ENCODE measurements at regions not wholly inside any gene's neighbourhood (a gene's known extent, or its start where the extent isn't known, plus 50 kb on each side); places are given as distances from the start of the nearest gene placed in this dataset.

DNA sequence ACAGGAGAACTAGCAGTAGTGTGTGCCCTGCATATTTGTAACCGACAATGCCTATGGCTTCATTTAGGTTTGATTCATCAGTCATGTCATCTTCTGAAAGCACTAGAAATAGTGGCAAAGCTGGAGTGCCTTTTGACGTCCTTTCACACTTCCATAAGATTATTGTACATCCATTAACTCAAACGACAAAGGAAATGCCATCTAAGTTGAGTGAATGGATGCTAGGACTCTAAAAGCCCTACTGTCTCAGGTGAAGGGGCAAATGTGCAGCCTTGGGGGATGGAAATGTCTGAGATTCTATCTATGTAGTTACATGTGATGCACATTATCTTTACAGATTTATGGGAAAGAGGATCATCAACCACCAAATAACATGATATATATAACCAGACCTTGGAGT lies 1473.6 kb downstream of the STIM2 start:
- no peak overlapping the region for H3K27ac ChIP-seq (ENCODE audit: low read length)
- H3K27me3 ChIP-seq (ENCODE audit: control insufficient read depth, insufficient read depth, low read length): no peaks in the 10 kb centered on the region
- ChIA-PET POLR2A (no interaction called here), CTCF (no interaction called here)
- intact Hi-C loops (cut with micrococcal nuclease; ENCODE audit: unreplicated experiment): no loop called here
- no peak for DNase-seq (ENCODE audit: low read depth, low spot score)
- no peaks in the 10 kb centered on the region for H3K36me3 ChIP-seq (ENCODE audit: control insufficient read depth, insufficient read depth, low read length)
- H3K4me3 ChIP-seq (ENCODE audit: low read depth in 2 of 2, low read length in 2 of 2): no peak overlapping the region
- in situ Hi-C loops (cut with HindIII; ENCODE audit: low pct_unique_long_range_greater_than_20kb, low sequenced_read_pairs): no loop called here
- no peak for TF ChIP-seq POLR2AphosphoS5 (IDR thresholded peaks at IDR 0.05; ENCODE audit: low read depth, low read length)
- TF ChIP-seq TCF7L2 (IDR thresholded peaks at IDR 0.05; ENCODE audit: low read depth, low read length): no peak
- TF ChIP-seq, protein P1, sequence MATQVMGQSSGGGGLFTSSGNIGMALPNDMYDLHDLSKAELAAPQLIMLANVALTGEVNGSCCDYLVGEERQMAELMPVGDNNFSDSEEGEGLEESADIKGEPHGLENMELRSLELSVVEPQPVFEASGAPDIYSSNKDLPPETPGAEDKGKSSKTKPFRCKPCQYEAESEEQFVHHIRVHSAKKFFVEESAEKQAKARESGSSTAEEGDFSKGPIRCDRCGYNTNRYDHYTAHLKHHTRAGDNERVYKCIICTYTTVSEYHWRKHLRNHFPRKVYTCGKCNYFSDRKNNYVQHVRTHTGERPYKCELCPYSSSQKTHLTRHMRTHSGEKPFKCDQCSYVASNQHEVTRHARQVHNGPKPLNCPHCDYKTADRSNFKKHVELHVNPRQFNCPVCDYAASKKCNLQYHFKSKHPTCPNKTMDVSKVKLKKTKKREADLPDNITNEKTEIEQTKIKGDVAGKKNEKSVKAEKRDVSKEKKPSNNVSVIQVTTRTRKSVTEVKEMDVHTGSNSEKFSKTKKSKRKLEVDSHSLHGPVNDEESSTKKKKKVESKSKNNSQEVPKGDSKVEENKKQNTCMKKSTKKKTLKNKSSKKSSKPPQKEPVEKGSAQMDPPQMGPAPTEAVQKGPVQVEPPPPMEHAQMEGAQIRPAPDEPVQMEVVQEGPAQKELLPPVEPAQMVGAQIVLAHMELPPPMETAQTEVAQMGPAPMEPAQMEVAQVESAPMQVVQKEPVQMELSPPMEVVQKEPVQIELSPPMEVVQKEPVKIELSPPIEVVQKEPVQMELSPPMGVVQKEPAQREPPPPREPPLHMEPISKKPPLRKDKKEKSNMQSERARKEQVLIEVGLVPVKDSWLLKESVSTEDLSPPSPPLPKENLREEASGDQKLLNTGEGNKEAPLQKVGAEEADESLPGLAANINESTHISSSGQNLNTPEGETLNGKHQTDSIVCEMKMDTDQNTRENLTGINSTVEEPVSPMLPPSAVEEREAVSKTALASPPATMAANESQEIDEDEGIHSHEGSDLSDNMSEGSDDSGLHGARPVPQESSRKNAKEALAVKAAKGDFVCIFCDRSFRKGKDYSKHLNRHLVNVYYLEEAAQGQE (IDR thresholded peaks at IDR 0.05; ENCODE audit: insufficient read depth in 1 of 2, low read depth in 2 of 2, low read length in 1 of 2): no peak
- TF ChIP-seq, protein P2, sequence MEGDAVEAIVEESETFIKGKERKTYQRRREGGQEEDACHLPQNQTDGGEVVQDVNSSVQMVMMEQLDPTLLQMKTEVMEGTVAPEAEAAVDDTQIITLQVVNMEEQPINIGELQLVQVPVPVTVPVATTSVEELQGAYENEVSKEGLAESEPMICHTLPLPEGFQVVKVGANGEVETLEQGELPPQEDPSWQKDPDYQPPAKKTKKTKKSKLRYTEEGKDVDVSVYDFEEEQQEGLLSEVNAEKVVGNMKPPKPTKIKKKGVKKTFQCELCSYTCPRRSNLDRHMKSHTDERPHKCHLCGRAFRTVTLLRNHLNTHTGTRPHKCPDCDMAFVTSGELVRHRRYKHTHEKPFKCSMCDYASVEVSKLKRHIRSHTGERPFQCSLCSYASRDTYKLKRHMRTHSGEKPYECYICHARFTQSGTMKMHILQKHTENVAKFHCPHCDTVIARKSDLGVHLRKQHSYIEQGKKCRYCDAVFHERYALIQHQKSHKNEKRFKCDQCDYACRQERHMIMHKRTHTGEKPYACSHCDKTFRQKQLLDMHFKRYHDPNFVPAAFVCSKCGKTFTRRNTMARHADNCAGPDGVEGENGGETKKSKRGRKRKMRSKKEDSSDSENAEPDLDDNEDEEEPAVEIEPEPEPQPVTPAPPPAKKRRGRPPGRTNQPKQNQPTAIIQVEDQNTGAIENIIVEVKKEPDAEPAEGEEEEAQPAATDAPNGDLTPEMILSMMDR (IDR thresholded peaks at IDR 0.05): no peak
- no peak for TF ChIP-seq SIN3A (IDR thresholded peaks at IDR 0.05; ENCODE audit: borderline replicate concordance, insufficient read depth, low read depth, low read length)
- ATAC-seq: no peak
- no peaks in the 10 kb centered on the region for H3K9me3 ChIP-seq (ENCODE audit: control insufficient read depth, insufficient read depth, low read depth, low read length)
- no peaks in the 10 kb centered on the region for H3K4me1 ChIP-seq (ENCODE audit: control insufficient read depth, insufficient read depth, low read length)
- no TSS peak for BruUV-seq (replicated peaks)

DNA sequence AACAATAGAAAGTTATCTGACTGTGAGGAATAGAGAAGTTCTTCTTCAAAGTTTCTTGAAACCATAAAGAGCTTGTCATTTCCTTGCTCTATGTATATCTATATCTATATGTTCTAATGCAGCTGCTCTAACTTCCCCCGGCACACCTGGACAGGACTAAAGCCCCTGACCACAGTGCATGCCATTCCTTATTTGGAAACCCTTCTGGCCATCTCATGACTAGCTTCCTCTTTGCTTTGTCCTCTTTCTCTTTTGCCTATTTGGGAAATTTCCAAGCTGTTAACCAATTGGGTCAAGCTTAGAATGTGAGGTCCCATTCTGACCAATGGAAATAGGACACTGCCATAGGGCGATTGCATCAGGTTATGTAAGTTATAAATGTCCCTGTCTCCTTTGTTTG lies 1481.1 kb downstream of the STIM2 start:
- POLR2A ChIA-PET: no interaction called here

More for the DNA sequence above, 1481.1 kb downstream of the STIM2 start:
- no peaks in the 10 kb centered on the region for H3K36me3 ChIP-seq (ENCODE audit: control insufficient read depth, insufficient read depth, low read length)
- in situ Hi-C loops (cut with HindIII; ENCODE audit: low pct_unique_long_range_greater_than_20kb, low sequenced_read_pairs) (no loop called here), intact Hi-C loops (cut with micrococcal nuclease; ENCODE audit: unreplicated experiment) (no loop called here)
- no peaks in the 10 kb centered on the region for H3K4me1 ChIP-seq (ENCODE audit: control insufficient read depth, insufficient read depth, low read length)
- no peaks in the 10 kb centered on the region for H3K9me3 ChIP-seq (ENCODE audit: control insufficient read depth, insufficient read depth, low read depth, low read length)
- no peak for TF ChIP-seq POLR2AphosphoS5 (IDR thresholded peaks at IDR 0.05; ENCODE audit: low read depth, low read length)
- no peak for TF ChIP-seq TCF7L2 (IDR thresholded peaks at IDR 0.05; ENCODE audit: low read depth, low read length)
- TF ChIP-seq SIN3A (IDR thresholded peaks at IDR 0.05; ENCODE audit: borderline replicate concordance, insufficient read depth, low read depth, low read length): no peak
- TF ChIP-seq, protein P1 (IDR thresholded peaks at IDR 0.05; ENCODE audit: insufficient read depth in 1 of 2, low read depth in 2 of 2, low read length in 1 of 2): no peak
- TF ChIP-seq, protein P2 (IDR thresholded peaks at IDR 0.05): no peak
- CTCF ChIA-PET: no interaction called here
- ATAC-seq (no peak), DNase-seq (ENCODE audit: low read depth, low spot score) (no peak)
- no peak overlapping the region for H3K4me3 ChIP-seq (ENCODE audit: low read depth in 2 of 2, low read length in 2 of 2)
- no peaks in the 10 kb centered on the region for H3K27me3 ChIP-seq (ENCODE audit: control insufficient read depth, insufficient read depth, low read length)
- H3K27ac ChIP-seq (ENCODE audit: low read length): no peak overlapping the region
- BruUV-seq (replicated peaks): no TSS peak

All from Panc1 (cell line).